ENCODE measurements at regions not wholly inside any gene's neighbourhood (a gene's known extent, or its start where the extent isn't known, plus 50 kb on each side); places are given as distances from the start of the nearest gene placed in this dataset.

- CTCF ChIA-PET (ENCODE audit: partially characterized antibody): no interaction called here
- DNase-seq (ENCODE audit: low read depth in 1 of 2, low spot score in 2 of 2): no peak
Observed at GRCh38 chr7:85396676-85397075, 209.8 kb upstream of the SEMA3D start.

More at GRCh38 chr7:85396676-85397075, 209.8 kb upstream of the SEMA3D start:
- Histone ChIP-seq H3K23ac (ENCODE audit: insufficient read length) (no peak overlapping the region), H2BK20ac (ENCODE audit: low read length) (no peak overlapping the region), H3K4me2 (ENCODE audit: insufficient read depth in 1 of 2, low read depth in 2 of 2, low read length in 2 of 2) (no peak overlapping the region; a peak in 1 of 4 replicates), H2BK15ac (ENCODE audit: low read length) (no peak overlapping the region), H3K27ac (ENCODE audit: low read depth, low read length) (no peak overlapping the region), H3K4ac (replicated peaks; ENCODE audit: insufficient read length, low read depth, low read length) (no peak overlapping the region), H2BK5ac (ENCODE audit: low read depth, low read length) (no peak overlapping the region), H3K79me2 (ENCODE audit: control insufficient read depth in 1 of 2, insufficient read depth in 2 of 2, low read length in 2 of 2) (no peaks in the 10 kb centered on the region), H3K27me3 (replicated peaks in 1 of 4; ENCODE audit: control insufficient read depth in 3 of 4, extremely low read depth in 1 of 4, insufficient read depth in 3 of 4, low read length in 3 of 4) (no peaks in the 10 kb centered on the region), H3K79me1 (ENCODE audit: low read depth, low read length) (no peaks in the 10 kb centered on the region), H2AK5ac (ENCODE audit: low read depth, low read length) (no peak overlapping the region), H3K23me2 (ENCODE audit: low read depth, low read length) (no peaks in the 10 kb centered on the region), H3K4me1 (replicated peaks in 1 of 4; ENCODE audit: control insufficient read depth in 3 of 4, insufficient read depth in 4 of 4, low read length in 3 of 4) (peaks cover 0 to 3% (median under 1%) of the 10 kb centered on the region in 4 experiments; a peak in 1 of 7 replicates), H3K56ac (replicated peaks; ENCODE audit: insufficient read length, low read depth, low read length) (no peak overlapping the region), H3K9me3 (ENCODE audit: insufficient read depth in 2 of 2, low read depth in 1 of 2, low read length in 1 of 2) (peaks cover 3 to 4% of the 10 kb centered on the region in 2 experiments; a peak in 1 of 4 replicates), H2BK12ac (ENCODE audit: low read depth, low read length) (no peak overlapping the region), H2BK120ac (replicated peaks; ENCODE audit: low read depth, low read length) (no peak overlapping the region), H3K9ac (replicated peaks in 1 of 4; ENCODE audit: extremely low read depth in 1 of 4, low read depth in 3 of 4, low read length in 3 of 4) (no peak overlapping the region), H4K5ac (ENCODE audit: insufficient read length, low read depth, low read length) (no peak overlapping the region), H4K91ac (replicated peaks; ENCODE audit: insufficient read length, low read length) (no peak overlapping the region), H4K8ac (ENCODE audit: extremely low read depth, insufficient read depth, low read length) (no peak overlapping the region), H3K4me3 (ENCODE audit: extremely low read depth in 1 of 4, insufficient read depth in 2 of 4, low read depth in 3 of 4, low read length in 4 of 4) (no peak overlapping the region), H3K36me3 (ENCODE audit: control insufficient read depth in 2 of 4, insufficient read depth in 4 of 4, low read length in 3 of 4) (no peaks in the 10 kb centered on the region), H3K18ac (ENCODE audit: extremely low read depth, low read length) (no peak overlapping the region), H2AFZ (ENCODE audit: low read length) (no peak overlapping the region), H4K20me1 (replicated peaks in 1 of 2; ENCODE audit: control insufficient read depth in 1 of 2, insufficient read depth in 2 of 2, low read length in 2 of 2) (no peaks in the 10 kb centered on the region), H3K14ac (ENCODE audit: insufficient read length) (no peak overlapping the region)
- peak; percentile 80 for FAIRE-seq
- TF ChIP-seq RFX5 (IDR thresholded peaks at IDR 0.05; ENCODE audit: borderline replicate concordance, low read depth, low read length): no peak
- peak; percentile 59; the same call in 1 of the 2 replicates for TF ChIP-seq POU5F1 (IDR thresholded peaks at IDR 0.05; ENCODE audit: low read depth, low read length)
- no peak for TF ChIP-seq SP1 (IDR thresholded peaks at IDR 0.05; ENCODE audit: low read depth, low read length)
- TF ChIP-seq USF2 (IDR thresholded peaks at IDR 0.05; ENCODE audit: low read length): no peak
- no peak for TF ChIP-seq ATF3 (IDR thresholded peaks at IDR 0.05; ENCODE audit: insufficient read depth, low read depth, low read length)
- 12% methylated on average over 1 of the region's 1 CpG; no CpG with 5 or more reads in 1 of the 2 experiments for WGBS, 2 experiments (ENCODE audit: extremely low coverage in 1 of 2, insufficient coverage in 1 of 2, insufficient read length in 1 of 2, insufficient replicate concordance in 2 of 2, low coverage in 1 of 2, low lambda C conversion rate in 2 of 2, missing lambda C conversion rate in 1 of 2)
- POLR2A ChIA-PET (ENCODE audit: partially characterized antibody): no interaction called here

All from H1 (cell line).